Pons (tissue), 1 donor: ENCODE measurements at regions not wholly inside any gene's neighbourhood (a gene's known extent, or its start where the extent isn't known, plus 50 kb on each side); places are given as distances from the start of the nearest gene placed in this dataset.

Experiments
- DNase-seq: peaks from one replicate; pipeline ENCODE4 v3.0.0-alpha.2; 2016; ENCODE audit warnings: low spot score

GRCh38 chr16:52649870-52650269 lies 102.9 kb upstream of the TOX3 start:
- DNase-seq = no peak

DNA sequence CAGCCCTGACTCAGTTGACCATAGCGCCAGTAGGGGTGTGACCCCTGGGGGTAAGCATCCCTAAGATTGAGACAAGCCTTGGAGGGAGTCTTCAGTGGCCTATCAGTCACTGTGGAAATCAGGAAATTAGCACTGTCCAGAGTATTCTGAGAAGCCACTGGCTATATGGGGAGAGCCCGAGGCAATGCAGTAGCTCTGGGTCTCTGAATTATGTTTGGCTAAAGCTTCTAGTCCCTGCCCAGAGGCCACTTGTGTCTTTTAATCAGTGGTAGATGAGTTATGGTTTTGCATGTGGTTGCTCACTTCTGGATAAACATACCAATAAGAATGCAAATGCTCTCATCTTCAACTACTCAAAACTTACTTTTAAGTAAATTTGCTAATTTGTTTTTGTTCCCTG lies 100.6 kb upstream of the TOX3 start:
- DNase-seq = no peak

- DNase-seq = no peak
Measured at GRCh38 chr16:52643006-52643405, 96.1 kb upstream of the TOX3 start.

- DNase-seq = no peak
Measured at GRCh38 chr16:52634528-52634927, 87.6 kb upstream of the TOX3 start.

DNA sequence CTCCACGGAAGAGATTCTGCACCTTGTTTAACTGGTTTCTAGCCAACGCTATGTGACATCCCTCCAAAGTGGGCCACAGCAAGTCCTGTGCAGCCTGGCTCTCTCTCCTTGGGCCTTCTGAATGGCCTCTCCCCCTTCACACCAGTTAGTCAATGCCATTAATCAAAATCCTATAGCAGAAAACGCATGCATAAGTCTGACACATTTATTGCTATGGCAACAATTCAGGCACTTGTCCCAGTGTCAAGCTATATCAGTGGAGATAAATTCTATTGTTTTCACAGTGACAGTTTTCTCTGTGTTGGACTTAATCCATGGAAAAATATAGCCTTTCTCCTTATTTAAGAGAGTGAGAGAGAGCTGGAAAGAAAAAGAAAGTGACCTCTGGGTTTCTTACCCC lies 87.2 kb upstream of the TOX3 start:
- no peak for DNase-seq

DNA sequence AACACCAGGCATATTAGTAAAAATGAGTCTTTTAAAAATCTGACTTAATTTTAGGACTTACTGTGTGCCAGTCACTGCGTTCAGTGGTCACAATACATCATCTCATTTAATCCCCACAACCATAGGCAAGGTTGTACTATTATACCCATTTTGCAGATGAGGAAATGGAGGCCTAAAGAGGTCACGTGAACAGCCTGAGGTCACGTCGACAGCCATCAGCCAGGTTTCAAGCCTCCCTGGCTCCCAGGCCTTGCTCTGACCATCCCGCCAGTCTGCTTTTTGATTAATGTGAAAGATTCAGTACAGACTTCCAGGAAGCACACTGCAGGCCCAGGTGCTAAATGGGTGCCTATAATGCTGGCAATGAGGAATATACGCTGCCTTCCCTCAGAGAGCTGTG lies 86.3 kb upstream of the TOX3 start:
- DNase-seq = no peak

DNA sequence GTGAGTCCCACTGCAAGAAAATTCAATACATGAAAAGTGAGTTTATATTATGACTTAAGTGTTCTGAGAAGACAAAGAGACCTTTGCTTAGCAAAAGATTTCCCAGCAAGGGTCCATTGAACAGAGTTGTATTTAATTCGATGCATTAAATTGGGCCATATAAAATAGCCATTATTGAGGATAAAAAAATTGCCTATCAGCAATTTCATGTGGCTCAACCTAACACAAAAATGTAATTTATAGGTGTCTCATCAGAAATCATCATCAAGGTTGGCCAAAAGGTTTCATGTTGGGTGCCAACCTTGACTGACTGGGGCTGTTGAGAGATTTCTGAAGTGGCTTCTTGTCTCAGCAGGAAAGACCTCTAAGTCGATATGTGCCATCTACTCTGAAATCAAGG lies 84.8 kb upstream of the TOX3 start:
- DNase-seq = no peak

DNA sequence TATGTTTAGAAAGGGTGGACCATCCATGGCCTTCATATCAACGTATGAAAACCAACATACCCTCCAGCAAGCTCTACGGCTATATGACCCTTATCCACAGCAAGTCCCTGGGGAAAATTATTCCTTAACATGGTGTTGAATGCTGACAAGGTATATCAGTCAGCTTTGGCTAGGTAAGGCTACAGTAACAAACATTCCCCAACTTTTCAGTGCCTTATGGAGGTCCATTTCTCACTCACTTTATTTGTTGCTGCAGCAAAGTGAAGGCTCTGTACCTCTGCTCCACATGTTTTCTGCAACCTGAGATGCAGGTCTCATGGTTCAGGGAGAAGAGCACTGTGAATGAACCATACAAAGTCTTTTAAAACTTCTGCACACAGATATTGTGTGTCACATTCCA lies 83.8 kb upstream of the TOX3 start:
- DNase-seq = no peak

GRCh38 chr16:52629296-52629695 lies 82.4 kb upstream of the TOX3 start:
- no peak for DNase-seq

GRCh38 chr16:52624891-52625290 lies 77.9 kb upstream of the TOX3 start:
- no peak for DNase-seq

DNA sequence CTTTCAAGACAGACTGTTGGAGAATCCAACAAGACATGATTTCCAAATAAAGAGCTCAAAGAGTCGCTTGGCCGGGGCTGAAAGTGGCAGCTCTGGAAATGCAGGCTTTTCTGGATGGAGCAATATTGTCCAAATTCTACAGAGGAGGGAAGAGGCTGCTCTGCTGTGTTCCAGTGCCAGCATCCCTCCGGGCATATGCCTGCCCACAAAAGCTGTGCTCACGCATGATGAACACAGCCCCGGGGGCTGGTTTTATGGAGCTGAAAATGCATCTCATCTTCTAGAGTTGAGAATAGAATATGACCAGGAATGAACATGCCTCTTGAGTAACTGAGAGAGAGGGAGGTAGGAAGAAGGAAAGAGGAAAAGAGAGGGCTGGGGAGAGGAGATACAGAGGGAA lies 74.7 kb upstream of the TOX3 start:
- no peak for DNase-seq

DNA sequence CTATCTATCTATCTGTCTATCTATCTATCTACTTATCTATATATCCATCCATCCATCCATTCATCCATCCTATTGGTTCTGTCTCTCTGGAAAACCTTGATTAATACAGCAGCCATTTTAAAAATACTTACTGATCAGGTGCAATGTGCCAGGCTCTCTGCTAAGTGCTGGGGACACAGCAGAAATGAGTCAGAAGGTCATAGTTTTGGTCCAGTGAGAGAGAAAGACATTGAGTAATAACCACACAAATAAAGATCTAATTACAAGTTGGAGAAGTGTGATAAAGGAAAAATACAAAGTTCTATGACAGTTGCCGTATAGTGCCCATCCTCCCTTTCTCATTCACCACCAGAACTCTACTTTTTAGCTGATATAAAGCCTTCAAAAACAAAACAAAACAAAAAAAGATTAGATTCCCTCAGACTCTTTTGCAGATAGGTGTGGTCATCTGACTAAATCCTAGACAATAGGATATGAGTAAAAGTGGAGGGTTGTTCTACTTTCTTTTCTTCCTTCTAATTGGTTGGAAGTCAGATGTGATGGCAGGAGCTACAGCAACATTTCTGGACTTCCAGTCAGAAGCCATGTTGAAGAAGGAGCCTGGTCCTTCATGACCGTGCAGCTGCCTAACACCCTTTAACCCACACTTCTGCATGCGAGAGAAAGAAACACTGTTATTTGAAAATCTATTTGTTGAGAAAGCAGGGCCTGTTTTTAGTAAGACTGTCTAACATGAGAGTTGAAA lies 72.0 kb upstream of the TOX3 start:
- DNase-seq = no peak

GRCh38 chr16:52617591-52617990 lies 70.6 kb upstream of the TOX3 start:
- no peak for DNase-seq

DNA sequence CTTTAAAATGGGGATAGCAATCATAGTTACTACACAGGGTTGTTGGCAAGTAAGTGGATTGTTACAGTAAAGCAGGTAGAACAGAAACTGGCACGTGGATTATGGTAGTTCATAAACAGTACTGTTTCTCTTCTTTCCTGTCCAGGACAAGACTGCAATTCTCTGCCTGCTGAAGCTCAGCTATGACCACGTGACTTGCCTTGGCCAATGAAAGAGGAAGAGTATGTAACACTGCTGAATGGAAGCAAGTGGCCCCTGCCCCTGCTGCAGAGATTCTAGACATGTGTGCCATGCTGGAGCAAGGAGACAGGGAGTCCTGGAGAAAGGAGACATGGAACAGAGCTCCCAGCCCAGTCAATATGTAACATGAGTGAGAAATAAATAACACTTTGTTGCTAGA lies 66.6 kb upstream of the TOX3 start:
- DNase-seq = no peak

GRCh38 chr16:52611817-52612673 lies 65.1 kb upstream of the TOX3 start:
- no peak for DNase-seq

- no peak for DNase-seq
Measured at GRCh38 chr16:52603015-52603414, 56.1 kb upstream of the TOX3 start.

DNA sequence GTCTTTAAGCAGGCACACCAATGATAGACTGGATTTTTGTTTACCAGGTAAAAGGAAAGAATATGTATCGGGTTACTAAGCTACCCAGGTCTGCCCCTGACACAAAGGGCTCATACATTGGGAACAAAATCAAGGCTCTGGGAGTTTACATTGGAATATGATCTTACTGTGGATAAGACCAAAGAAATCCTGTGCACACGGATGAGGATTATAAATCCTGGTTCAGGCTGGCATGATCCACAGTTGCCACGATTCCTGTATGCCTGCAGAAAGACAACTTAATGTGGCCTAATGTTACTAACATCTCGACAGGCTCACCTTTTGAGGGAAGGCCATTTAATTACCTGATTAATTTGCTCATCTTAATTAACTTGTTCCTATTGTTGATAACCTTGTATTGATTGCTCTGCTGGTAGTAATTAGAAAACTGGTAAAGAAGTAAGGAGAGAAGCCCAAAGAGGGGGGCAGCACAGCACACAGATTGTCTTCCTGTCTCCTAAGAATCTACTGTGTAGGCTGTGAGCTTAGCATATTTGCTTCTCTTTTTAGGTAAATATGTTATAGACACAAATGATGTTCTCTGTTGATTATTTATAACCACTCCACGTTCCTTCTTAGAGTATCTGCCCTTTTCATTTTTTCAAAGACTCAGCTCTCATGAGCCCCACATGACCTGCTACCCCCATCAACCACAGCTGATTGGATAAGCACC lies 51.0 kb upstream of the TOX3 start:
- DNase-seq = no peak

- no peak for DNase-seq
Measured at GRCh38 chr16:52597073-52597771, 50.3 kb upstream of the TOX3 start.
